Esophagus muscularis mucosa (tissue), 4 donors: ENCODE measurements at regions not wholly inside any gene's neighbourhood (a gene's known extent, or its start where the extent isn't known, plus 50 kb on each side); places are given as distances from the start of the nearest gene placed in this dataset.

ENCODE experiments used
- EP300 ChIP-seq: sonication (generic); formaldehyde crosslinking; IDR thresholded peaks from one replicate; pipeline ENCODE4 v1.6.1; 2017; ENCODE audit warnings: antibody characterized with exemption
- POLR2A ChIP-seq: fragments of 450-650 bp; IDR thresholded peaks from one replicate; pipeline ENCODE4 v1.6.1; 2017; ENCODE audit warnings: antibody characterized with exemption, moderate library complexity, mild to moderate bottlenecking, low read depth
- POLR2AphosphoS5 ChIP-seq, 2 donors: sonication (generic); formaldehyde crosslinking; IDR thresholded peaks; one replicate each; pipeline ENCODE4 v1.6.1; 2017; ENCODE audit warnings: antibody characterized with exemption in 2 of 2
- TF ChIP-seq, protein P1 (sequence below), 3 experiments: fragments of 200-600 bp in 2 of 3; fragments of 450-650 bp in 1 of 3; sonication (generic) in 2 of 3; IDR thresholded peaks; one replicate each; pipeline ENCODE4 v1.5.1; 2017 to 2019; ENCODE audit warnings: antibody characterized with exemption in 3 of 3, mild to moderate bottlenecking in 2 of 3, moderate library complexity in 1 of 3

DNA sequence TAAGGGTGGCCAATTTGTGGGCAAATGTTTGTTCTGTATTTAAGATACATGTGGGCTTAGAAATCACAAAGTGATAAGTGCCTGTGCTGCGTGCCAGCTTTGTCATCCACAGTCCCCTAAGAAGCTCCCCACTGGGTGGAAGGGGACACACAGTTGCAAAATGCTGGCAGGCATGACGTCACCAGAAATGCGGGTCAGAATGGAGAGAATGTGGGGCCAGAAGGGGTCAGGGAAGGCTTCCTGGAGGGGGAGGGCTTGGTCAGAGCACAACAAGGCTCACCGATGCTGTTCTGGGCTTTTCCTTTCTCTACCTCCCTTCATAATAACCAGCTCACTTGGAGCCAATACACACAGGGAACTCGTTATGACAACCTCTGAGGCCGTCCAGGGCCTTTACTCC lies 207.3 kb downstream of the URI1 start:
- TF ChIP-seq, protein P1, sequence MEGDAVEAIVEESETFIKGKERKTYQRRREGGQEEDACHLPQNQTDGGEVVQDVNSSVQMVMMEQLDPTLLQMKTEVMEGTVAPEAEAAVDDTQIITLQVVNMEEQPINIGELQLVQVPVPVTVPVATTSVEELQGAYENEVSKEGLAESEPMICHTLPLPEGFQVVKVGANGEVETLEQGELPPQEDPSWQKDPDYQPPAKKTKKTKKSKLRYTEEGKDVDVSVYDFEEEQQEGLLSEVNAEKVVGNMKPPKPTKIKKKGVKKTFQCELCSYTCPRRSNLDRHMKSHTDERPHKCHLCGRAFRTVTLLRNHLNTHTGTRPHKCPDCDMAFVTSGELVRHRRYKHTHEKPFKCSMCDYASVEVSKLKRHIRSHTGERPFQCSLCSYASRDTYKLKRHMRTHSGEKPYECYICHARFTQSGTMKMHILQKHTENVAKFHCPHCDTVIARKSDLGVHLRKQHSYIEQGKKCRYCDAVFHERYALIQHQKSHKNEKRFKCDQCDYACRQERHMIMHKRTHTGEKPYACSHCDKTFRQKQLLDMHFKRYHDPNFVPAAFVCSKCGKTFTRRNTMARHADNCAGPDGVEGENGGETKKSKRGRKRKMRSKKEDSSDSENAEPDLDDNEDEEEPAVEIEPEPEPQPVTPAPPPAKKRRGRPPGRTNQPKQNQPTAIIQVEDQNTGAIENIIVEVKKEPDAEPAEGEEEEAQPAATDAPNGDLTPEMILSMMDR (IDR thresholded peaks at IDR 0.05): no peak
- TF ChIP-seq POLR2A: no peak
- TF ChIP-seq EP300: no peak
- TF ChIP-seq POLR2AphosphoS5 (IDR thresholded peaks at IDR 0.05): no peak
